GM12891 (cell line): ENCODE measurements at regions not wholly inside any gene's neighbourhood (a gene's known extent, or its start where the extent isn't known, plus 50 kb on each side); places are given as distances from the start of the nearest gene placed in this dataset.
"Not testable (repeated sequence)": the region's sequence is repeated elsewhere in the genome, so short reads cannot be mapped to it uniquely, and the experiment has no call there.

Experiments
- PAX5 ChIP-seq: IDR thresholded peaks from 2 replicates; pipeline ENCODE4 v1.6.1; 2011; ENCODE audit warnings: low read length, moderate library complexity, mild to moderate bottlenecking; ENCODE audit not compliant: insufficient read depth, severe bottlenecking
- POLR2A ChIP-seq: IDR thresholded peaks from 2 replicates; pipeline ENCODE4 v1.6.1; 2011; ENCODE audit warnings: low read depth, low read length, control low read depth
- POLR2AphosphoS5 ChIP-seq: IDR thresholded peaks from 2 replicates; pipeline ENCODE4 v1.6.1; 2011; ENCODE audit warnings: low read depth, low read length, control low read depth
- POU2F2 ChIP-seq: IDR thresholded peaks from 2 replicates; pipeline ENCODE4 v1.6.1; 2011; ENCODE audit warnings: low read depth, mild to moderate bottlenecking, control low read depth, low read length, moderate library complexity
- SPI1 ChIP-seq: IDR thresholded peaks from 2 replicates; pipeline ENCODE4 v1.6.1; 2011; ENCODE audit warnings: low read depth, low read length, control low read depth
- TAF1 ChIP-seq: IDR thresholded peaks from 2 replicates; pipeline ENCODE4 v1.6.1; 2011; ENCODE audit warnings: low read depth, low read length, control low read depth

DNA sequence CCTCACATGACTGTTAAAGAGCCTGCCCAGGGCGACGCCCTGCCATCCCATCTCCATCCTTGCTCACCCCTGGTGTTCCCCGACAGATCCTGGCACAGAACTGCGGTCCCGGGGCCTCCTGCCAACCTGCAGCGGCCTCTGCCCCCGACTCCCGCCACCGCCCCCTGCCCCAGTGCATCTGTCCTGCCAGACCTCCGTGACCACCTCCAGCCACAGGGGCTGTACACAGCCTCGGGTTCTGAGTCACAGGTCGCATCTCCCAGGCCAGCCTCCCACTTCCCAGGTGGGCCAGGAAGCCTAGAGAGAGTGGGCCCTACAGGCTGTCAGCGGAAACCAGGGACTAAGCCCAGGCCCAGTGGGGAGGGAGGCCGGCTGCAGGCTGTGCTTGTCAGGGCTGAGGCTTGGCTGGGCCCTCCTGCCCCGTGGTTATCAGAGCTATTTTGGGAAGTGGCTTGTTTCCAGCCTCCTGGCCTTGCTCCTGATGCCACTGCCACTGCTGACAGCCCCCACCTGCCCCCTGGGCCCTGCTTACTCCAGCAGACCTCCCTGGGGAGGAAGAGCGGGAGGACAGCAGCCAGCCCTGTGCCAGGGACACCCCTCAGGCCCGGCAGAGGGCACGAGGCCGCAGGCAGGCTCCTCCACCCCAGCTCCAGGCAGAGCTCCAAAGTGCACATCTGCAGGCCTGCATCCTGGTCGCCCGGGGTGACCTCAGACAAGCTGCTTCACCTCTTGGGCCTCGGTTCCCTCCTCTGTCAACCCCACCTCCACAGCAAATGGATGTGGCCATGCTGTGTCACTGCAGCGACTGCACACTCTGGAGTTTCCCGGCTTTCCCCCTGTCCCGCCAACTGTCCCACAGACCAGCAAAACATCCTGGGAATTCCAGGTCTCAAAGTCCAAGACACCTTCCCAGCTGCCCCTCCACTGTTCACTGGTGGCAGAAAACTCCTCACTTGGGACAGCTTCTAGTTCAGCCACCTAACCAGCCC, 124.1 kb upstream of the AKAP13 start:
- not testable (repeated sequence) for TF ChIP-seq POLR2A, SPI1, POLR2AphosphoS5, TAF1, PAX5, POU2F2
